HCT116 (cell line): ENCODE measurements at regions not wholly inside any gene's neighbourhood (a gene's known extent, or its start where the extent isn't known, plus 50 kb on each side); places are given as distances from the start of the nearest gene placed in this dataset.

Experiments
- ATAC-seq: fragments of 200-7000 bp; cut with Tn5 transposase; 2 replicates; pipeline ENCODE4 v1.9.1; 2020; ENCODE audit warnings: mild to moderate bottlenecking, moderate library complexity
- BruUV-seq: library from RNA; stranded (reverse); fragments of 400-500 nt; replicated peaks from 2 replicates; lab custom pipeline; 2021; lab: Mats Ljungman, UMichigan
- CTCF ChIA-PET: fragments of 300-600 bp; sonication (Branson Sonifier 250); formaldehyde crosslinking; loops from one replicate; lab custom pipeline; 2021; ENCODE audit warnings: antibody characterized with exemption; lab: Charles Lee
- POLR2A ChIA-PET: fragments of 300-600, 350-600 bp; sonication (Branson Sonifier 250); formaldehyde crosslinking; loops from one replicate; lab custom pipeline; 2021; ENCODE audit warnings: antibody characterized with exemption; lab: Charles Lee
- RAD21 ChIA-PET, 2 experiments: fragments of 300-600 bp; sonication (Branson Sonifier 250); formaldehyde crosslinking; loops; one replicate each; lab custom pipeline; 2023; ENCODE audit warnings: low total read pairs in 2 of 2; ENCODE audit not compliant: uncharacterized antibody in 2 of 2, unreplicated experiment in 2 of 2, low non-redundant PET in 1 of 2; lab: Charles Lee
- DNase-seq: peaks from one replicate; pipeline ENCODE4 v3.0.0-alpha.2; 2010; ENCODE audit warnings: low read depth, low spot score
- H2AFZ ChIP-seq: fragments of 200-600 bp; shearing (Covaris generic), sonication (generic); 2 replicates; pipeline ENCODE4 v1.6.1; 2017; ENCODE audit warnings: low read depth, mixed run types, mixed read lengths, antibody characterized with exemption, low read length; ENCODE audit not compliant: poor library complexity, severe bottlenecking
- H3K27ac ChIP-seq: 2 replicates; pipeline ENCODE4 v1.5.1; 2012; ENCODE audit warnings: low read depth, low read length
- H3K27me3 ChIP-seq: fragments of 200-600 bp; sonication (generic); 2 replicates; pipeline ENCODE4 v1.6.1; 2016; ENCODE audit warnings: mixed run types, low read length, mixed read lengths; ENCODE audit not compliant: insufficient read depth
- H3K36me3 ChIP-seq, 2 experiments: fragments of 200-500 bp in 1 of 2; fragments of 200-600 bp in 1 of 2; sonication (Bioruptor generic) in 1 of 2; sonication (generic) in 1 of 2; 2 replicates each; pipeline versions ENCODE4 v1.5.1 to v1.6.1; 2014 to 2016; ENCODE audit warnings: low read length in 2 of 2, inconsistent platforms in 1 of 2, mixed read lengths in 1 of 2, mixed run types in 1 of 2; ENCODE audit not compliant: insufficient read depth in 2 of 2, control insufficient read depth in 1 of 2
- H3K4me1 ChIP-seq, 2 experiments: fragments of 200-600 bp in 1 of 2; sonication (generic) in 1 of 2; 2 replicates each; pipeline versions ENCODE4 v1.5.1 to v1.6.1; 2012 to 2017; ENCODE audit warnings: low read length in 2 of 2, inconsistent platforms in 1 of 2, mild to moderate bottlenecking in 1 of 2, mixed read lengths in 1 of 2, mixed run types in 1 of 2, moderate library complexity in 1 of 2; ENCODE audit not compliant: insufficient read depth in 2 of 2, control insufficient read depth in 1 of 2
- H3K4me2 ChIP-seq: fragments of 200-600 bp; sonication (generic); 2 replicates; pipeline ENCODE4 v1.6.1; 2017; ENCODE audit warnings: mixed run types, low read length, mixed read lengths
- H3K4me3 ChIP-seq, 2 experiments: fragments of 200-600 bp in 1 of 2; sonication (generic) in 1 of 2; replicated peaks in 1 of 2; 2 replicates each; pipeline ENCODE4 v1.5.1; 2011 to 2016; ENCODE audit warnings: low read length in 2 of 2, control low read depth in 1 of 2, low read depth in 1 of 2, mild to moderate bottlenecking in 1 of 2, mixed read lengths in 1 of 2, mixed run types in 1 of 2
- H3K79me2 ChIP-seq: fragments of 200-600 bp; sonication (generic); 2 replicates; pipeline ENCODE4 v1.6.1; 2017; ENCODE audit warnings: mild to moderate bottlenecking, mixed run types, low read length, moderate library complexity, mixed read lengths; ENCODE audit not compliant: insufficient read depth
- H3K9ac ChIP-seq: fragments of 200-600 bp; sonication (generic); 2 replicates; pipeline ENCODE4 v1.6.1; 2016; ENCODE audit warnings: low read length, mixed read lengths
- H3K9me2 ChIP-seq: fragments of 200-600 bp; sonication (generic), shearing (Covaris generic); 2 replicates; pipeline ENCODE4 v1.6.1; 2017; ENCODE audit warnings: mixed run types, mild to moderate bottlenecking, moderate library complexity; ENCODE audit not compliant: insufficient read depth
- H3K9me3 ChIP-seq, 2 experiments: fragments of 200-500 bp in 1 of 2; fragments of 200-600 bp in 1 of 2; sonication (Bioruptor generic) in 1 of 2; sonication (generic) in 1 of 2; 2 replicates each; pipeline ENCODE4 v1.6.1; 2014 to 2017; ENCODE audit warnings: low read length in 2 of 2, mixed read lengths in 2 of 2, inconsistent platforms in 1 of 2, low read depth in 1 of 2, mild to moderate bottlenecking in 1 of 2, mixed run types in 1 of 2, moderate library complexity in 1 of 2; ENCODE audit not compliant: control insufficient read depth in 1 of 2, insufficient read depth in 1 of 2
- H4K20me1 ChIP-seq: fragments of 200-600 bp; sonication (generic), shearing (Covaris generic); 2 replicates; pipeline ENCODE4 v1.6.1; 2017; ENCODE audit warnings: mixed run types, mild to moderate bottlenecking, moderate library complexity; ENCODE audit not compliant: insufficient read depth
- CBX3 ChIP-seq: IDR thresholded peaks from 2 replicates; pipeline ENCODE4 v1.6.1; 2012; ENCODE audit warnings: low read depth
- CEBPB ChIP-seq: IDR thresholded peaks from 2 replicates; pipeline ENCODE4 v1.6.1; 2012; ENCODE audit warnings: low read depth
- EZH2 ChIP-seq: fragments of 200-600 bp; sonication (generic); IDR thresholded peaks from 2 replicates; pipeline ENCODE4 v1.6.1; 2017; ENCODE audit warnings: antibody characterized with exemption, mixed run types
- EZH2phosphoT487 ChIP-seq: fragments of 200-600 bp; IDR thresholded peaks from 2 replicates; pipeline ENCODE4 v1.6.1; 2018; ENCODE audit warnings: antibody characterized with exemption, borderline replicate concordance
- FOSL1 ChIP-seq: IDR thresholded peaks from 2 replicates; pipeline ENCODE4 v1.6.1; 2012; ENCODE audit warnings: low read depth
- JUND ChIP-seq: IDR thresholded peaks from 2 replicates; pipeline ENCODE4 v1.6.1; 2012
- POLR2AphosphoS5 ChIP-seq: IDR thresholded peaks from 2 replicates; pipeline ENCODE4 v1.6.1; 2011; ENCODE audit warnings: mild to moderate bottlenecking, low read depth, low read length, moderate library complexity
- RAD21 ChIP-seq: IDR thresholded peaks from 2 replicates; pipeline ENCODE4 v1.6.1; 2012; ENCODE audit warnings: low read depth, mild to moderate bottlenecking
- TCF7L2 ChIP-seq: IDR thresholded peaks from 2 replicates; pipeline ENCODE4 v1.7.0; 2011; ENCODE audit warnings: borderline replicate concordance, inconsistent platforms; ENCODE audit not compliant: insufficient read depth, insufficient read length; ENCODE audit errors: extremely low read depth
- YY1 ChIP-seq: IDR thresholded peaks from 2 replicates; pipeline ENCODE4 v1.6.1; 2011; ENCODE audit warnings: low read length, low read depth, moderate library complexity, mild to moderate bottlenecking; ENCODE audit not compliant: insufficient replicate concordance; ENCODE audit errors: extremely low read depth
- ZFX ChIP-seq: fragments of 450-650 bp; IDR thresholded peaks from 2 replicates; pipeline ENCODE4 v1.6.1; 2017
- ZNF274 ChIP-seq: fragments of 200-500 bp; sonication (Bioruptor generic); IDR thresholded peaks from 2 replicates; pipeline ENCODE4 v1.6.1; 2014; ENCODE audit warnings: mild to moderate bottlenecking, low read depth, low read length, inconsistent platforms
- intact Hi-C: fragments of 100-400 bp; cut with micrococcal nuclease; formaldehyde crosslinking; loops from 2 replicates; pipeline ENCODE4 v1.10.0; 2022
- TF ChIP-seq, protein P1 (sequence below), 3 experiments: fragments of 200-600 bp in 1 of 3; sonication (generic) in 1 of 3; IDR thresholded peaks in 2 of 3; conservative IDR thresholded peaks in 1 of 3; 2 replicates each; pipeline ENCODE4 v1.5.1; 2012 to 2017; ENCODE audit warnings: low read depth in 2 of 3, low read length in 2 of 3, antibody characterized with exemption in 1 of 3, borderline replicate concordance in 1 of 3, control low read depth in 1 of 3, mild to moderate bottlenecking in 1 of 3, mixed read lengths in 1 of 3, mixed run types in 1 of 3, moderate library complexity in 1 of 3; ENCODE audit not compliant: insufficient read depth in 1 of 3
- TF ChIP-seq, protein P2 (sequence below): IDR thresholded peaks from 2 replicates; pipeline ENCODE4 v1.6.1; 2011; ENCODE audit warnings: mild to moderate bottlenecking, low read length, moderate library complexity; ENCODE audit not compliant: insufficient replicate concordance; ENCODE audit errors: extremely low read depth
- TF ChIP-seq, protein P3 (sequence below): IDR thresholded peaks from 2 replicates; pipeline ENCODE4 v1.6.1; 2012; ENCODE audit warnings: low read depth
- TF ChIP-seq, protein P4 (sequence below): IDR thresholded peaks from 2 replicates; pipeline ENCODE4 v1.6.1; 2012
- TF ChIP-seq, protein P5 (sequence below): IDR thresholded peaks from 2 replicates; pipeline ENCODE4 v1.6.1; 2012

DNA sequence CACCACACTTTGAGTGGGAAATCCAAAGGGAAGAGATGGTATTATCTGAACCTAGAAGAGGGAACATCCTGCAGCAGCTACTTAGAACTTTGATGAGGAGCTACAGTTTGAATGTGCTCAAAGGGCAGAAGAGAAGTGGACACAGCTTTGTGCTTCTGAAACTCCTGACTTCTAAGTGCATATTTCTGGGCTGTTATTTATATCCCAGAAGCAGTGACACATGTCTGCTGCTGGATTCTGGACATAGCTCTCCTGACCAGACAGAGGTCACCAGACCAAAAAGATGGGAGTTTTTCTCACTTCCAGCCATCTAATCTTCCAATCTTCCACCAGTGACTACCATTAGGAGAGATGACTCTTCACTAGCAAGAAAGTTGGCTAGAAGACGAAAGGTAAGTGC lies 153.9 kb downstream of the FSIP2 start:
- Histone ChIP-seq H3K4me2 (no peak overlapping the region), H3K36me3 (no peaks in the 10 kb centered on the region), H3K4me3 (no peak overlapping the region), H3K4me1 (no peaks in the 10 kb centered on the region), H3K9me2 (no peaks in the 10 kb centered on the region), H3K9ac (no peak overlapping the region), H3K27me3 (no peaks in the 10 kb centered on the region), H3K27ac (no peak overlapping the region), H2AFZ (no peak overlapping the region), H4K20me1 (no peaks in the 10 kb centered on the region), H3K9me3 (no peaks in the 10 kb centered on the region), H3K79me2 (no peaks in the 10 kb centered on the region)
- DNase-seq (no peak), ATAC-seq (no peak)
- BruUV-seq, result no TSS peak
- intact Hi-C loops, result no loop called here
- ChIA-PET RAD21 (no interaction called here), POLR2A (no interaction called here), CTCF (no interaction called here)
- TF ChIP-seq ZFX, result no peak
- no peak for TF ChIP-seq ZNF274
- TF ChIP-seq, protein P1, sequence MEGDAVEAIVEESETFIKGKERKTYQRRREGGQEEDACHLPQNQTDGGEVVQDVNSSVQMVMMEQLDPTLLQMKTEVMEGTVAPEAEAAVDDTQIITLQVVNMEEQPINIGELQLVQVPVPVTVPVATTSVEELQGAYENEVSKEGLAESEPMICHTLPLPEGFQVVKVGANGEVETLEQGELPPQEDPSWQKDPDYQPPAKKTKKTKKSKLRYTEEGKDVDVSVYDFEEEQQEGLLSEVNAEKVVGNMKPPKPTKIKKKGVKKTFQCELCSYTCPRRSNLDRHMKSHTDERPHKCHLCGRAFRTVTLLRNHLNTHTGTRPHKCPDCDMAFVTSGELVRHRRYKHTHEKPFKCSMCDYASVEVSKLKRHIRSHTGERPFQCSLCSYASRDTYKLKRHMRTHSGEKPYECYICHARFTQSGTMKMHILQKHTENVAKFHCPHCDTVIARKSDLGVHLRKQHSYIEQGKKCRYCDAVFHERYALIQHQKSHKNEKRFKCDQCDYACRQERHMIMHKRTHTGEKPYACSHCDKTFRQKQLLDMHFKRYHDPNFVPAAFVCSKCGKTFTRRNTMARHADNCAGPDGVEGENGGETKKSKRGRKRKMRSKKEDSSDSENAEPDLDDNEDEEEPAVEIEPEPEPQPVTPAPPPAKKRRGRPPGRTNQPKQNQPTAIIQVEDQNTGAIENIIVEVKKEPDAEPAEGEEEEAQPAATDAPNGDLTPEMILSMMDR (IDR thresholded peaks at IDR 0.05 in 2 of 3, conservative IDR thresholded peaks at IDR 0.05 in 1 of 3; ENCODE audit: borderline replicate concordance in 1 of 3, insufficient read depth in 1 of 3, low read depth in 2 of 3, low read length in 2 of 3), result no peak
- no peak for TF ChIP-seq EZH2phosphoT487
- TF ChIP-seq, protein P2, sequence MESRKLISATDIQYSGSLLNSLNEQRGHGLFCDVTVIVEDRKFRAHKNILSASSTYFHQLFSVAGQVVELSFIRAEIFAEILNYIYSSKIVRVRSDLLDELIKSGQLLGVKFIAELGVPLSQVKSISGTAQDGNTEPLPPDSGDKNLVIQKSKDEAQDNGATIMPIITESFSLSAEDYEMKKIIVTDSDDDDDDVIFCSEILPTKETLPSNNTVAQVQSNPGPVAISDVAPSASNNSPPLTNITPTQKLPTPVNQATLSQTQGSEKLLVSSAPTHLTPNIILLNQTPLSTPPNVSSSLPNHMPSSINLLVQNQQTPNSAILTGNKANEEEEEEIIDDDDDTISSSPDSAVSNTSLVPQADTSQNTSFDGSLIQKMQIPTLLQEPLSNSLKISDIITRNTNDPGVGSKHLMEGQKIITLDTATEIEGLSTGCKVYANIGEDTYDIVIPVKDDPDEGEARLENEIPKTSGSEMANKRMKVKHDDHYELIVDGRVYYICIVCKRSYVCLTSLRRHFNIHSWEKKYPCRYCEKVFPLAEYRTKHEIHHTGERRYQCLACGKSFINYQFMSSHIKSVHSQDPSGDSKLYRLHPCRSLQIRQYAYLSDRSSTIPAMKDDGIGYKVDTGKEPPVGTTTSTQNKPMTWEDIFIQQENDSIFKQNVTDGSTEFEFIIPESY, result no peak
- no peak for TF ChIP-seq TCF7L2
- TF ChIP-seq, protein P3, sequence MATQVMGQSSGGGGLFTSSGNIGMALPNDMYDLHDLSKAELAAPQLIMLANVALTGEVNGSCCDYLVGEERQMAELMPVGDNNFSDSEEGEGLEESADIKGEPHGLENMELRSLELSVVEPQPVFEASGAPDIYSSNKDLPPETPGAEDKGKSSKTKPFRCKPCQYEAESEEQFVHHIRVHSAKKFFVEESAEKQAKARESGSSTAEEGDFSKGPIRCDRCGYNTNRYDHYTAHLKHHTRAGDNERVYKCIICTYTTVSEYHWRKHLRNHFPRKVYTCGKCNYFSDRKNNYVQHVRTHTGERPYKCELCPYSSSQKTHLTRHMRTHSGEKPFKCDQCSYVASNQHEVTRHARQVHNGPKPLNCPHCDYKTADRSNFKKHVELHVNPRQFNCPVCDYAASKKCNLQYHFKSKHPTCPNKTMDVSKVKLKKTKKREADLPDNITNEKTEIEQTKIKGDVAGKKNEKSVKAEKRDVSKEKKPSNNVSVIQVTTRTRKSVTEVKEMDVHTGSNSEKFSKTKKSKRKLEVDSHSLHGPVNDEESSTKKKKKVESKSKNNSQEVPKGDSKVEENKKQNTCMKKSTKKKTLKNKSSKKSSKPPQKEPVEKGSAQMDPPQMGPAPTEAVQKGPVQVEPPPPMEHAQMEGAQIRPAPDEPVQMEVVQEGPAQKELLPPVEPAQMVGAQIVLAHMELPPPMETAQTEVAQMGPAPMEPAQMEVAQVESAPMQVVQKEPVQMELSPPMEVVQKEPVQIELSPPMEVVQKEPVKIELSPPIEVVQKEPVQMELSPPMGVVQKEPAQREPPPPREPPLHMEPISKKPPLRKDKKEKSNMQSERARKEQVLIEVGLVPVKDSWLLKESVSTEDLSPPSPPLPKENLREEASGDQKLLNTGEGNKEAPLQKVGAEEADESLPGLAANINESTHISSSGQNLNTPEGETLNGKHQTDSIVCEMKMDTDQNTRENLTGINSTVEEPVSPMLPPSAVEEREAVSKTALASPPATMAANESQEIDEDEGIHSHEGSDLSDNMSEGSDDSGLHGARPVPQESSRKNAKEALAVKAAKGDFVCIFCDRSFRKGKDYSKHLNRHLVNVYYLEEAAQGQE, result no peak
- no peak for TF ChIP-seq CEBPB
- TF ChIP-seq RAD21, result no peak
- no peak for TF ChIP-seq EZH2
- TF ChIP-seq CBX3, result no peak
- TF ChIP-seq FOSL1, result no peak
- no peak for TF ChIP-seq POLR2AphosphoS5
- TF ChIP-seq, protein P4, sequence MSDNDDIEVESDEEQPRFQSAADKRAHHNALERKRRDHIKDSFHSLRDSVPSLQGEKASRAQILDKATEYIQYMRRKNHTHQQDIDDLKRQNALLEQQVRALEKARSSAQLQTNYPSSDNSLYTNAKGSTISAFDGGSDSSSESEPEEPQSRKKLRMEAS, result no peak
- no peak for TF ChIP-seq JUND
- TF ChIP-seq, protein P5, sequence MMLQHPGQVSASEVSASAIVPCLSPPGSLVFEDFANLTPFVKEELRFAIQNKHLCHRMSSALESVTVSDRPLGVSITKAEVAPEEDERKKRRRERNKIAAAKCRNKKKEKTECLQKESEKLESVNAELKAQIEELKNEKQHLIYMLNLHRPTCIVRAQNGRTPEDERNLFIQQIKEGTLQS, result no peak
- TF ChIP-seq YY1, result no peak
